ENCODE measurements at regions not wholly inside any gene's neighbourhood (a gene's known extent, or its start where the extent isn't known, plus 50 kb on each side); places are given as distances from the start of the nearest gene placed in this dataset.

GRCh38 chr4:13267091-13267490 lies 217.0 kb downstream of the RAB28 start:
- intact Hi-C loops (cut with micrococcal nuclease) = no loop called here
- TF ChIP-seq SRF (IDR thresholded peaks at IDR 0.05; ENCODE audit: low read depth) (no peak), TCF7L2 (IDR thresholded peaks at IDR 0.05; ENCODE audit: borderline replicate concordance, extremely low read depth, insufficient read depth, insufficient read length) (no peak), POLR2AphosphoS5 (IDR thresholded peaks at IDR 0.05; ENCODE audit: low read depth, low read length) (no peak), SP1 (IDR thresholded peaks at IDR 0.05; ENCODE audit: low read depth) (no peak), MAX (IDR thresholded peaks at IDR 0.05) (no peak), ZBTB33 (IDR thresholded peaks at IDR 0.05; ENCODE audit: extremely low read depth, insufficient replicate concordance, low read length) (no peak)
- Histone ChIP-seq H3K9me2 (ENCODE audit: insufficient read depth) (no peaks in the 10 kb centered on the region), H3K9me3 (ENCODE audit: control insufficient read depth in 1 of 2, insufficient read depth in 1 of 2, low read depth in 1 of 2, low read length in 2 of 2) (no peaks in the 10 kb centered on the region), H3K9ac (ENCODE audit: low read length) (no peak overlapping the region), H3K27me3 (ENCODE audit: insufficient read depth, low read length) (no peaks in the 10 kb centered on the region), H3K27ac (ENCODE audit: low read depth, low read length) (no peak overlapping the region), H4K20me1 (ENCODE audit: insufficient read depth) (no peaks in the 10 kb centered on the region), H3K4me1 (ENCODE audit: control insufficient read depth in 1 of 2, insufficient read depth in 2 of 2, low read length in 2 of 2) (no peaks in the 10 kb centered on the region; a peak in 1 of 4 replicates), H3K4me2 (ENCODE audit: low read length) (no peak overlapping the region), H2AFZ (ENCODE audit: low read depth, low read length, poor library complexity, severe bottlenecking) (no peak overlapping the region), H3K79me2 (ENCODE audit: insufficient read depth, low read length) (no peaks in the 10 kb centered on the region), H3K36me3 (ENCODE audit: control insufficient read depth in 1 of 2, insufficient read depth in 2 of 2, low read length in 2 of 2) (no peaks in the 10 kb centered on the region), H3K4me3 (replicated peaks in 1 of 2; ENCODE audit: low read depth in 1 of 2, low read length in 2 of 2) (no peak overlapping the region)
- POLR2A ChIA-PET = no interaction called here
- no peak for ATAC-seq
- BruUV-seq (replicated peaks) = no TSS peak
- RAD21 ChIA-PET (ENCODE audit: low non-redundant PET in 1 of 2, low total read pairs in 2 of 2, uncharacterized antibody in 2 of 2, unreplicated experiment in 2 of 2) = no interaction called here
- CTCF ChIA-PET = no interaction called here
- no peak for DNase-seq (ENCODE audit: low read depth, low spot score)

GRCh38 chr4:13266687-13267086 lies 217.5 kb downstream of the RAB28 start:
- RAD21 ChIA-PET (ENCODE audit: low non-redundant PET in 1 of 2, low total read pairs in 2 of 2, uncharacterized antibody in 2 of 2, unreplicated experiment in 2 of 2) = no interaction called here
- intact Hi-C loops (cut with micrococcal nuclease) = no loop called here
- Histone ChIP-seq H4K20me1 (ENCODE audit: insufficient read depth) (no peaks in the 10 kb centered on the region), H2AFZ (ENCODE audit: low read depth, low read length, poor library complexity, severe bottlenecking) (no peak overlapping the region), H3K4me3 (replicated peaks in 1 of 2; ENCODE audit: low read depth in 1 of 2, low read length in 2 of 2) (no peak overlapping the region), H3K4me2 (ENCODE audit: low read length) (no peak overlapping the region), H3K27ac (ENCODE audit: low read depth, low read length) (no peak overlapping the region), H3K36me3 (ENCODE audit: control insufficient read depth in 1 of 2, insufficient read depth in 2 of 2, low read length in 2 of 2) (no peaks in the 10 kb centered on the region), H3K79me2 (ENCODE audit: insufficient read depth, low read length) (no peaks in the 10 kb centered on the region), H3K9me3 (ENCODE audit: control insufficient read depth in 1 of 2, insufficient read depth in 1 of 2, low read depth in 1 of 2, low read length in 2 of 2) (no peaks in the 10 kb centered on the region), H3K9ac (ENCODE audit: low read length) (no peak overlapping the region), H3K27me3 (ENCODE audit: insufficient read depth, low read length) (no peaks in the 10 kb centered on the region), H3K4me1 (ENCODE audit: control insufficient read depth in 1 of 2, insufficient read depth in 2 of 2, low read length in 2 of 2) (peaks cover 0 to 2% of the 10 kb centered on the region in 2 experiments; a peak in 1 of 4 replicates), H3K9me2 (ENCODE audit: insufficient read depth) (no peaks in the 10 kb centered on the region)
- DNase-seq (ENCODE audit: low read depth, low spot score) = no peak
- POLR2A ChIA-PET = no interaction called here
- CTCF ChIA-PET = no interaction called here
- BruUV-seq (replicated peaks) = no TSS peak
- ATAC-seq = no peak
- TF ChIP-seq CTCF (IDR thresholded peaks at IDR 0.05 in 2 of 3, conservative IDR thresholded peaks at IDR 0.05 in 1 of 3; ENCODE audit: borderline replicate concordance in 1 of 3, insufficient read depth in 1 of 3, low read depth in 2 of 3, low read length in 2 of 3) (no peak), TCF7L2 (IDR thresholded peaks at IDR 0.05; ENCODE audit: borderline replicate concordance, extremely low read depth, insufficient read depth, insufficient read length) (no peak), EZH2 (IDR thresholded peaks at IDR 0.05) (no peak), POLR2AphosphoS5 (IDR thresholded peaks at IDR 0.05; ENCODE audit: low read depth, low read length) (no peak), ZFX (IDR thresholded peaks at IDR 0.05) (no peak), SP1 (IDR thresholded peaks at IDR 0.05; ENCODE audit: low read depth) (no peak), ZBTB33 (IDR thresholded peaks at IDR 0.05; ENCODE audit: extremely low read depth, insufficient replicate concordance, low read length) (no peak), FOSL1 (IDR thresholded peaks at IDR 0.05; ENCODE audit: low read depth) (no peak), POLR2A (IDR thresholded peaks at IDR 0.05; ENCODE audit: borderline replicate concordance, extremely low read depth, insufficient read depth, insufficient read length) (no peak), YY1 (IDR thresholded peaks at IDR 0.05; ENCODE audit: extremely low read depth, insufficient replicate concordance, low read depth, low read length) (no peak), MAX (IDR thresholded peaks at IDR 0.05) (no peak), EGR1 (IDR thresholded peaks at IDR 0.05; ENCODE audit: low read depth) (no peak)
